H1 (cell line): ENCODE measurements at regions not wholly inside any gene's neighbourhood (a gene's known extent, or its start where the extent isn't known, plus 50 kb on each side); places are given as distances from the start of the nearest gene placed in this dataset.

ENCODE experiments used
- BRCA1 ChIP-seq: IDR thresholded peaks from 2 replicates; pipeline ENCODE4 v1.6.1; 2012; ENCODE audit warnings: low read depth, low read length, improper control_type of control experiment
- CTCF ChIP-seq, 3 experiments: IDR thresholded peaks; 1 replicate in 2 of 3; 2 replicates in 1 of 3; pipeline versions ENCODE4 v1.5.1 to v1.6.1; 2011; ENCODE audit warnings: low read length in 3 of 3, mild to moderate bottlenecking in 3 of 3, inconsistent platforms in 2 of 3, low read depth in 1 of 3, moderate library complexity in 1 of 3; ENCODE audit not compliant: insufficient read depth in 1 of 3; ENCODE audit errors: control extremely low read depth in 1 of 3
- NANOG ChIP-seq: IDR thresholded peaks from 2 replicates; pipeline ENCODE4 v1.6.1; 2011; ENCODE audit warnings: low read length, low read depth, mild to moderate bottlenecking, inconsistent platforms; ENCODE audit not compliant: insufficient read depth, poor library complexity, severe bottlenecking
- POLR2AphosphoS5 ChIP-seq: IDR thresholded peaks from 2 replicates; pipeline ENCODE4 v1.6.1; 2011; ENCODE audit warnings: low read depth, low read length
- RNF2 ChIP-seq: fragments of 200-900, 300-1000 bp; sonication (generic); IDR thresholded peaks from 2 replicates; pipeline ENCODE4 v1.7.1; 2016; ENCODE audit warnings: borderline replicate concordance, low read depth, mild to moderate bottlenecking, antibody characterized with exemption, low read length; ENCODE audit not compliant: poor library complexity, severe bottlenecking; ENCODE audit errors: missing control alignments
- SP4 ChIP-seq: IDR thresholded peaks from 2 replicates; pipeline ENCODE4 v1.6.1; 2012; ENCODE audit warnings: low read length, inconsistent platforms
- YY1 ChIP-seq: IDR thresholded peaks from 2 replicates; pipeline ENCODE4 v1.6.1; 2011; ENCODE audit warnings: low read depth, mild to moderate bottlenecking, low read length

GRCh38 chr2:144707736-144708326 is 187.9 kb upstream of the ZEB2 start:
- no peak for TF ChIP-seq CTCF (IDR thresholded peaks at IDR 0.05; ENCODE audit: control extremely low read depth in 1 of 3, insufficient read depth in 1 of 3, low read depth in 1 of 3, low read length in 3 of 3)
- TF ChIP-seq RNF2: no peak
- TF ChIP-seq NANOG: no peak
- no peak for TF ChIP-seq SP4
- no peak for TF ChIP-seq BRCA1
- TF ChIP-seq POLR2AphosphoS5: no peak
- TF ChIP-seq YY1: no peak
